HL-60 (cell line): ENCODE measurements at regions not wholly inside any gene's neighbourhood (a gene's known extent, or its start where the extent isn't known, plus 50 kb on each side); places are given as distances from the start of the nearest gene placed in this dataset.

Experiments used
- CTCF ChIP-seq: IDR thresholded peaks from one replicate; pipeline ENCODE4 v1.5.1; 2011; ENCODE audit warnings: low read length, control low read depth, inconsistent platforms; ENCODE audit not compliant: insufficient read depth
- POLR2AphosphoS5 ChIP-seq: IDR thresholded peaks from 2 replicates; pipeline ENCODE4 v1.6.1; 2012; ENCODE audit warnings: low read depth
- SPI1 ChIP-seq: IDR thresholded peaks from 2 replicates; pipeline ENCODE4 v1.6.1; 2012; ENCODE audit warnings: low read depth, mild to moderate bottlenecking, borderline replicate concordance

GRCh38 chr6:142002825-142003405 lies 129.8 kb upstream of the GJE1 start:
- TF ChIP-seq CTCF = no peak
- TF ChIP-seq POLR2AphosphoS5 = no peak
- no peak for TF ChIP-seq SPI1
